MCF 10A (cell line): ENCODE measurements at regions not wholly inside any gene's neighbourhood (a gene's known extent, or its start where the extent isn't known, plus 50 kb on each side); places are given as distances from the start of the nearest gene placed in this dataset.

Source experiments
- BruUV-seq: library from RNA; stranded (reverse); fragments of 400-500 nt; replicated peaks from 2 replicates; lab custom pipeline; 2021; lab: Mats Ljungman, UMichigan
- CTCF ChIA-PET: fragments of 300-600 bp; sonication (Branson Sonifier 250); formaldehyde crosslinking; extraction: SDS; loops from one replicate; lab custom pipeline; 2021; ENCODE audit warnings: antibody characterized with exemption, inconsistent platforms; lab: Yijun Ruan, JAX
- POLR2A ChIA-PET: fragments of 300-600, 350-650 bp; sonication (Branson Sonifier 250); formaldehyde crosslinking; extraction: SDS; loops from one replicate; lab custom pipeline; 2020; ENCODE audit warnings: antibody characterized with exemption, inconsistent platforms; lab: Yijun Ruan, JAX
- DNase-seq: peaks from one replicate; pipeline ENCODE4 v3.0.0-alpha.2; 2018; ENCODE audit not compliant: unreplicated experiment
- H3K27ac Mint-ChIP-seq: one replicate; pipeline ENCODE4 v1.8.0; 2022; ENCODE audit warnings: mild to moderate bottlenecking, low read depth, mixed read lengths; ENCODE audit not compliant: unreplicated experiment
- H3K27me3 Mint-ChIP-seq: one replicate; pipeline ENCODE4 v1.8.0; 2022; ENCODE audit warnings: mixed read lengths; ENCODE audit not compliant: insufficient read depth, unreplicated experiment
- H3K36me3 Mint-ChIP-seq: one replicate; pipeline ENCODE4 v1.8.0; 2022; ENCODE audit warnings: mild to moderate bottlenecking, moderate library complexity, mixed read lengths; ENCODE audit not compliant: insufficient read depth, unreplicated experiment
- H3K4me1 Mint-ChIP-seq: one replicate; pipeline ENCODE4 v1.8.0; 2022; ENCODE audit warnings: mixed read lengths; ENCODE audit not compliant: insufficient read depth, unreplicated experiment
- H3K4me3 Mint-ChIP-seq: one replicate; pipeline ENCODE4 v1.8.0; 2022; ENCODE audit warnings: mild to moderate bottlenecking, moderate library complexity, mixed read lengths; ENCODE audit not compliant: unreplicated experiment
- H3K9me3 Mint-ChIP-seq: one replicate; pipeline ENCODE4 v1.8.0; 2022; ENCODE audit warnings: mixed read lengths; ENCODE audit not compliant: unreplicated experiment
- intact Hi-C: fragments of 100-400 bp; cut with micrococcal nuclease; formaldehyde crosslinking; loops from 2 replicates; pipeline ENCODE4 v1.14.1; 2022
- TF ChIP-seq, protein P1 (sequence below): fragments of 200-600 bp; IDR thresholded peaks from one replicate; pipeline ENCODE4 v1.8.0; 2022; ENCODE audit warnings: antibody characterized with exemption, mild to moderate bottlenecking; ENCODE audit not compliant: unreplicated experiment

DNA sequence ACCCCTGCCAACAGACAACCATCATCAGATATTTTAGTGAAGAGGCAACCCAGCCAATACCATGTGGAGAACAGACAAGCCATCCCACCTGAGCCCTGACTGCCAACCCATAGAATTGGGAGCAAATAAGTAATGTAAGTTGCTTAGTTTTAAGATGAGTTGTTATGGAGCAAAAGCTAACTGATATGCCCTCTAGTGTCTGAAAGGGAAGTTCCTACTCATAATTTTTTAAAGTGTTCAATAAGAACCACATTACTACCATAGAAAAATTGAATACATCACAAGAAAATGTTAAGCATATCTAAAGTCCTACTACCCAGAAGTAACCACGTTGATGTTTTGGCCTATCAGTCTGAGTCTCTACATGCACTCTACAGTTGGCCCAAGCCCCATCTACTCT, 50.8 kb upstream of the SLC36A4 start:
- no peak for DNase-seq
- no TSS peak for BruUV-seq
- H3K9me3 Mint-ChIP-seq: peaks cover 7% of the 10 kb centered on the region
- H3K36me3 Mint-ChIP-seq: no peaks in the 10 kb centered on the region
- no peak overlapping the region for H3K27ac Mint-ChIP-seq
- no peaks in the 10 kb centered on the region for H3K27me3 Mint-ChIP-seq
- H3K4me1 Mint-ChIP-seq: no peaks in the 10 kb centered on the region
- ChIA-PET CTCF (interaction anchor here (1.0 to 3.3 kb wide), 4 partner anchors 10 to 405 kb away, joined by 5 to 28 read pairs (median 7); no protein-coding TSS in a partner anchor), POLR2A (no interaction called here)
- intact Hi-C loops: no loop called here
- H3K4me3 Mint-ChIP-seq: no peak overlapping the region
- TF ChIP-seq, protein P1, sequence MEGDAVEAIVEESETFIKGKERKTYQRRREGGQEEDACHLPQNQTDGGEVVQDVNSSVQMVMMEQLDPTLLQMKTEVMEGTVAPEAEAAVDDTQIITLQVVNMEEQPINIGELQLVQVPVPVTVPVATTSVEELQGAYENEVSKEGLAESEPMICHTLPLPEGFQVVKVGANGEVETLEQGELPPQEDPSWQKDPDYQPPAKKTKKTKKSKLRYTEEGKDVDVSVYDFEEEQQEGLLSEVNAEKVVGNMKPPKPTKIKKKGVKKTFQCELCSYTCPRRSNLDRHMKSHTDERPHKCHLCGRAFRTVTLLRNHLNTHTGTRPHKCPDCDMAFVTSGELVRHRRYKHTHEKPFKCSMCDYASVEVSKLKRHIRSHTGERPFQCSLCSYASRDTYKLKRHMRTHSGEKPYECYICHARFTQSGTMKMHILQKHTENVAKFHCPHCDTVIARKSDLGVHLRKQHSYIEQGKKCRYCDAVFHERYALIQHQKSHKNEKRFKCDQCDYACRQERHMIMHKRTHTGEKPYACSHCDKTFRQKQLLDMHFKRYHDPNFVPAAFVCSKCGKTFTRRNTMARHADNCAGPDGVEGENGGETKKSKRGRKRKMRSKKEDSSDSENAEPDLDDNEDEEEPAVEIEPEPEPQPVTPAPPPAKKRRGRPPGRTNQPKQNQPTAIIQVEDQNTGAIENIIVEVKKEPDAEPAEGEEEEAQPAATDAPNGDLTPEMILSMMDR: peak; percentile 17

DNA sequence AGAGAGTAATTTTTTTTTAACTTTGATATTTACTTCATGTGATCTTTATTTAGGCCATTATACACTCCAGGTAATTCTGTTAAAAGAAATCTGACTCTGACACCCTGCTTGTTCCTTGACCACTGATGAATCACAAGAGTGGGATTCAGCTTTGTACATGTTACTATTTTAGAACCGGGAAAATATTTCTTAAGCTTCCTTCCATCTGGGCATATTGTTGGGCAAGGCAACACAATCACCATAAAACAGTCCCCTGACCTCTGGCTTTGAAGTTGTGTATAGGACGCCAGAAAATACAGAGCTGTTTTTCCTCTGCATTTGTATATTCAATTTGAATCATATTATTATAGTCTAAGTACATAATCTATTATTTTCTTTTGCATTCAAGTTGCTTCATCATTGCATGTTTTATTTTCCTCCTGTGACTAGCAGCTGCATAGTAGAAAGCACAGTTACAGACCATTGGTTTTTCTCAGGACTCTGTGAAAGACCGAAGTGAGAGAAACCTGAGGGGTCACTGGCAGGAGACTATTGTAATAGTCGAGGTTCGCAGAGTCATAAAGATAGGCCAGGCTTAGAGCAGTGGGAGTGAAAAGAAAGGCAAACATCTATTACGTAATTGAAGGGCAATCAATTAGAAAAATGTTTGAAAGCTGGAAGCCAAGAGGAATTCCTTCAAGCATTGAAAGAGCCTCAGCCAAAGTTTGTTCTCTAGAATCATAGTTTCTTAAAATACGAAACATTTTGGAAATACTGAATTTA, 51.8 kb upstream of the SLC36A4 start:
- ChIA-PET POLR2A (no interaction called here), CTCF (interaction anchor here (0.6 to 3.3 kb wide), 8 partner anchors 11 to 1155 kb away, joined by 3 to 28 read pairs (median 4); no protein-coding TSS in a partner anchor)
- H3K4me3 Mint-ChIP-seq: no peak overlapping the region
- no peaks in the 10 kb centered on the region for H3K36me3 Mint-ChIP-seq
- peak; percentile 19 for DNase-seq
- H3K9me3 Mint-ChIP-seq: peaks cover 7% of the 10 kb centered on the region
- intact Hi-C loops: no loop called here
- H3K27me3 Mint-ChIP-seq: no peaks in the 10 kb centered on the region
- BruUV-seq: no TSS peak
- TF ChIP-seq, protein P1: no peak
- no peak overlapping the region for H3K27ac Mint-ChIP-seq
- no peaks in the 10 kb centered on the region for H3K4me1 Mint-ChIP-seq

DNA sequence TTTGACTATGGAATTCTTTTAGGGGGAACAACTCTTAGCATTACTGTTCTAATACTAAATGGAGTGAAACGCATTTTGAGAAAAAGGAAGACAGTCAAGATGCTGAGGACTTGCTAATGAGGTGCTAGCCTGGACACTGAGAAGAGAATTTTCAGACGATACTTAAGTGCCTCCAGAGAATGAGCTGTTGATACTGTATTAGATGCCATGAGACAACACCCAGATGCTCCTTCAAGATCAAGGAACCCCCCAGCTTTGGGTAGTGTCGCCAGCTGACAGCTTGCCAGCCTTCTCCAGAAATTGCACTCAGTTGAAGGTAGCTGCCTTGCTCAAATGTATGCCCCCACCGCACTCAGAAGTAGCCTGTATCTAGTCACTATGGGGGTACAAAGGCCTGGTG, 52.5 kb upstream of the SLC36A4 start:
- H3K9me3 Mint-ChIP-seq: peaks cover 7% of the 10 kb centered on the region
- H3K4me1 Mint-ChIP-seq: no peaks in the 10 kb centered on the region
- no peak for DNase-seq
- intact Hi-C loops: no loop called here
- no peaks in the 10 kb centered on the region for H3K36me3 Mint-ChIP-seq
- TF ChIP-seq, protein P1: no peak
- ChIA-PET CTCF (interaction anchor here (1.0 to 3.3 kb wide), 3 partner anchors 12 to 402 kb away, joined by 3 to 28 read pairs (median 7); no protein-coding TSS in a partner anchor), POLR2A (no interaction called here)
- H3K27ac Mint-ChIP-seq: no peak overlapping the region
- no TSS peak for BruUV-seq
- H3K27me3 Mint-ChIP-seq: no peaks in the 10 kb centered on the region
- no peak overlapping the region for H3K4me3 Mint-ChIP-seq

DNA sequence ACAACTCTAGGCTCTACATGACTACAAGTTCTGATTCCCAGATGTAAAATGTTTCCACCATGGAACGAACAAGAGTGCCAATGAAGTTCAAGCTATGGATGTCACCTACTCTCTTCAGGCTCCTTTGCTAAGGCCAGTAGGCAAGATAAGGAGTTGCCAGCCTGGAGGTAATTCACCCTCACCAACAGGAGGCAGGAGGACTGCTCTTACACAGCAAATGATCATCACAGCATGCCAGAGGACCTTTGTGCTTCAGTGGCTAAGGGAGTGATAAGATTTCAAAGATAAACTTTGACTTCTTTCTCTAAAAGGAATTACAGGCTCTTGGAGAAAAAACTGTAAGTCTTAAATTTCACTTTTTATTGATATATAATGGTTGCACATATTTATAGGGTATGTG, 54.1 kb upstream of the SLC36A4 start:
- Mint-ChIP-seq H3K36me3 (no peaks in the 10 kb centered on the region), H3K4me3 (no peak overlapping the region), H3K27ac (no peak overlapping the region), H3K9me3 (peaks cover 7% of the 10 kb centered on the region), H3K27me3 (no peaks in the 10 kb centered on the region), H3K4me1 (no peaks in the 10 kb centered on the region)
- BruUV-seq: no TSS peak
- DNase-seq: no peak
- ChIA-PET CTCF (no interaction called here), POLR2A (no interaction called here)
- intact Hi-C loops: no loop called here
- TF ChIP-seq, protein P1: no peak
